ENCODE measurements at regions not wholly inside any gene's neighbourhood (a gene's known extent, or its start where the extent isn't known, plus 50 kb on each side); places are given as distances from the start of the nearest gene placed in this dataset.
"Not testable (repeated sequence)": the region's sequence is repeated elsewhere in the genome, so short reads cannot be mapped to it uniquely, and the experiment has no call there.

GRCh38 chr11:103584021-103584420 lies 452.4 kb upstream of the DDI1 start:
- DNase-seq (ENCODE audit: low read depth in 3 of 3, low spot score in 2 of 3), result no peak

- no peak for DNase-seq (ENCODE audit: low read depth in 3 of 3, low spot score in 2 of 3)
These were observed 451.7 kb upstream of the DDI1 start for GRCh38 chr11:103584720-103585119.

GRCh38 chr11:103585401-103585800 lies 451.0 kb upstream of the DDI1 start:
- no peak for DNase-seq (ENCODE audit: low read depth in 3 of 3, low spot score in 2 of 3)

GRCh38 chr11:103585911-103586310 lies 450.5 kb upstream of the DDI1 start:
- DNase-seq (ENCODE audit: low read depth in 3 of 3, low spot score in 2 of 3), result no peak

- no peak for DNase-seq (ENCODE audit: low read depth in 3 of 3, low spot score in 2 of 3)
These were observed 449.7 kb upstream of the DDI1 start for GRCh38 chr11:103586756-103587155.

GRCh38 chr11:103587901-103588788 lies 448.3 kb upstream of the DDI1 start:
- no peak for DNase-seq (ENCODE audit: low read depth in 3 of 3, low spot score in 2 of 3)

GRCh38 chr11:103591554-103591953 lies 444.9 kb upstream of the DDI1 start:
- no peak for DNase-seq (ENCODE audit: low read depth in 3 of 3, low spot score in 2 of 3)

GRCh38 chr11:103594283-103594682 lies 442.2 kb upstream of the DDI1 start:
- no peak for DNase-seq (ENCODE audit: low read depth in 3 of 3, low spot score in 2 of 3)

- DNase-seq (ENCODE audit: low read depth in 3 of 3, low spot score in 2 of 3), result no peak
These were observed 440.1 kb upstream of the DDI1 start for GRCh38 chr11:103596315-103596714.

GRCh38 chr11:103601225-103601846 lies 435.1 kb upstream of the DDI1 start:
- no peak for DNase-seq (ENCODE audit: low read depth in 3 of 3, low spot score in 2 of 3)

GRCh38 chr11:103602840-103603239 lies 433.6 kb upstream of the DDI1 start:
- no peak for DNase-seq (ENCODE audit: low read depth in 3 of 3, low spot score in 2 of 3)

GRCh38 chr11:103604310-103604709 lies 432.1 kb upstream of the DDI1 start:
- no peak for DNase-seq (ENCODE audit: low read depth in 3 of 3, low spot score in 2 of 3)

- no peak for DNase-seq (ENCODE audit: low read depth in 3 of 3, low spot score in 2 of 3)
These were observed 427.9 kb upstream of the DDI1 start for GRCh38 chr11:103608566-103608965.

GRCh38 chr11:103609117-103610066 lies 427.0 kb upstream of the DDI1 start:
- no peak for DNase-seq (ENCODE audit: low read depth in 3 of 3, low spot score in 2 of 3)

- no peak for DNase-seq (ENCODE audit: low read depth in 3 of 3, low spot score in 2 of 3)
These were observed 426.0 kb upstream of the DDI1 start for GRCh38 chr11:103610435-103610834.

GRCh38 chr11:103611526-103612260 lies 424.7 kb upstream of the DDI1 start:
- not testable (repeated sequence) for DNase-seq (ENCODE audit: low read depth in 3 of 3, low spot score in 2 of 3)

GRCh38 chr11:103612451-103612850 lies 424.0 kb upstream of the DDI1 start:
- DNase-seq (ENCODE audit: low read depth in 3 of 3, low spot score in 2 of 3), result not testable (repeated sequence)

- not testable (repeated sequence) for DNase-seq (ENCODE audit: low read depth in 3 of 3, low spot score in 2 of 3)
These were observed 419.9 kb upstream of the DDI1 start for GRCh38 chr11:103616586-103616985.

GRCh38 chr11:103618528-103618927 lies 417.9 kb upstream of the DDI1 start:
- DNase-seq (ENCODE audit: low read depth in 3 of 3, low spot score in 2 of 3), result no peak

- DNase-seq (ENCODE audit: low read depth in 3 of 3, low spot score in 2 of 3), result no peak
These were observed 417.0 kb upstream of the DDI1 start for GRCh38 chr11:103619480-103619879.
